SU-DHL-6 (cell line): ENCODE measurements at regions not wholly inside any gene's neighbourhood (a gene's known extent, or its start where the extent isn't known, plus 50 kb on each side); places are given as distances from the start of the nearest gene placed in this dataset.

Source experiments
- CTCF ChIP-seq: fragments of 200-600 bp; sonication (generic); IDR thresholded peaks from one replicate; pipeline ENCODE4 v1.5.1; 2017; ENCODE audit warnings: antibody characterized with exemption, mild to moderate bottlenecking, low read length, moderate library complexity; ENCODE audit not compliant: insufficient read depth, poor library complexity, severe bottlenecking
- EZH2phosphoT487 ChIP-seq: fragments of 200-600 bp; sonication (generic), shearing (Covaris generic); conservative IDR thresholded peaks from 2 replicates; pipeline ENCODE4 v1.6.1; 2018; ENCODE audit warnings: mild to moderate bottlenecking, antibody characterized with exemption, low read length, moderate library complexity, mixed read lengths

GRCh38 chr1:213568929-213569815 is 418.6 kb upstream of the PROX1 start:
- TF ChIP-seq CTCF (no peak), EZH2phosphoT487 (no peak)
